HEK293 (cell line): ENCODE measurements at regions not wholly inside any gene's neighbourhood (a gene's known extent, or its start where the extent isn't known, plus 50 kb on each side); places are given as distances from the start of the nearest gene placed in this dataset.
A peak's percentile ranks its signal among the peaks of the same experiment; 100 is the strongest.

Experiments
- EGR2 ChIP-seq: fragments of 450-650 bp; formaldehyde crosslinking; IDR thresholded peaks from 2 replicates; pipeline ENCODE4 v1.5.1; 2016; ENCODE audit warnings: low read depth, missing biosample characterization, missing genetic modification characterization
- KLF1 ChIP-seq: fragments of 450-650 bp; formaldehyde crosslinking; IDR thresholded peaks from 2 replicates; pipeline ENCODE4 v1.5.1; 2016; ENCODE audit warnings: missing biosample characterization, missing genetic modification characterization
- KLF16 ChIP-seq: fragments of 450-650 bp; formaldehyde crosslinking; IDR thresholded peaks from 2 replicates; pipeline ENCODE4 v1.5.1; 2017; ENCODE audit warnings: missing biosample characterization, missing genetic modification characterization
- KLF9 ChIP-seq: fragments of 450-650 bp; formaldehyde crosslinking; IDR thresholded peaks from 2 replicates; pipeline ENCODE4 v1.5.1; 2016; ENCODE audit warnings: missing biosample characterization, missing genetic modification characterization, low read depth
- OSR2 ChIP-seq: fragments of 450-650 bp; formaldehyde crosslinking; IDR thresholded peaks from 2 replicates; pipeline ENCODE4 v1.5.1; 2016; ENCODE audit warnings: missing biosample characterization, missing genetic modification characterization
- PRDM4 ChIP-seq: fragments of 450-650 bp; formaldehyde crosslinking; IDR thresholded peaks from 2 replicates; pipeline ENCODE4 v1.5.1; 2017; ENCODE audit warnings: missing biosample characterization, missing genetic modification characterization
- PRDM6 ChIP-seq: fragments of 450-650 bp; formaldehyde crosslinking; IDR thresholded peaks from 2 replicates; pipeline ENCODE4 v1.5.1; 2017; ENCODE audit warnings: missing biosample characterization, missing genetic modification characterization
- REST ChIP-seq: fragments of 450-650 bp; formaldehyde crosslinking; IDR thresholded peaks from 2 replicates; pipeline ENCODE4 v1.5.1; 2016; ENCODE audit warnings: missing biosample characterization, missing genetic modification characterization
- SCRT1 ChIP-seq: fragments of 450-650 bp; formaldehyde crosslinking; IDR thresholded peaks from 2 replicates; pipeline ENCODE4 v1.5.1; 2016; ENCODE audit warnings: missing biosample characterization, missing genetic modification characterization, borderline replicate concordance
- SP3 ChIP-seq: fragments of 450-650 bp; formaldehyde crosslinking; IDR thresholded peaks from 2 replicates; pipeline ENCODE4 v1.5.1; 2016; ENCODE audit warnings: missing biosample characterization, missing genetic modification characterization
- SP7 ChIP-seq: fragments of 450-650 bp; formaldehyde crosslinking; IDR thresholded peaks from 2 replicates; pipeline ENCODE4 v1.5.1; 2016; ENCODE audit warnings: missing biosample characterization, missing genetic modification characterization
- TCF7L2 ChIP-seq: IDR thresholded peaks from 2 replicates; pipeline ENCODE4 v1.6.1; 2011; ENCODE audit warnings: low read depth, mild to moderate bottlenecking, inconsistent platforms, low read length, moderate library complexity, borderline replicate concordance
- ZBTB1 ChIP-seq: fragments of 450-650 bp; formaldehyde crosslinking; IDR thresholded peaks from 2 replicates; pipeline ENCODE4 v1.5.1; 2016; ENCODE audit warnings: missing biosample characterization, missing genetic modification characterization
- ZBTB8A ChIP-seq: fragments of 450-650 bp; formaldehyde crosslinking; IDR thresholded peaks from 2 replicates; pipeline ENCODE4 v1.5.1; 2016; ENCODE audit warnings: missing biosample characterization, missing genetic modification characterization
- ZFP37 ChIP-seq: fragments of 450-650 bp; formaldehyde crosslinking; IDR thresholded peaks from 2 replicates; pipeline ENCODE4 v1.5.1; 2016; ENCODE audit warnings: missing biosample characterization, missing genetic modification characterization
- ZFP41 ChIP-seq: fragments of 450-650 bp; formaldehyde crosslinking; IDR thresholded peaks from 2 replicates; pipeline ENCODE4 v1.5.1; 2016; ENCODE audit warnings: missing biosample characterization, missing genetic modification characterization, borderline replicate concordance
- ZFP69B ChIP-seq: fragments of 450-650 bp; formaldehyde crosslinking; IDR thresholded peaks from 2 replicates; pipeline ENCODE4 v1.5.1; 2016; ENCODE audit warnings: missing biosample characterization, missing genetic modification characterization
- ZNF132 ChIP-seq: fragments of 450-650 bp; formaldehyde crosslinking; IDR thresholded peaks from 2 replicates; pipeline ENCODE4 v1.5.1; 2017; ENCODE audit warnings: missing biosample characterization, missing genetic modification characterization, borderline replicate concordance
- ZNF133 ChIP-seq: fragments of 450-650 bp; formaldehyde crosslinking; IDR thresholded peaks from 2 replicates; pipeline ENCODE4 v1.5.1; 2016; ENCODE audit warnings: missing biosample characterization, missing genetic modification characterization
- ZNF140 ChIP-seq: fragments of 450-650 bp; formaldehyde crosslinking; IDR thresholded peaks from 2 replicates; pipeline ENCODE4 v1.5.1; 2016; ENCODE audit warnings: missing biosample characterization, missing genetic modification characterization
- ZNF157 ChIP-seq: fragments of 450-650 bp; formaldehyde crosslinking; IDR thresholded peaks from 2 replicates; pipeline ENCODE4 v1.5.1; 2016; ENCODE audit warnings: missing biosample characterization, missing genetic modification characterization
- ZNF280C ChIP-seq: fragments of 450-650 bp; formaldehyde crosslinking; IDR thresholded peaks from 2 replicates; pipeline ENCODE4 v1.5.1; 2016; ENCODE audit warnings: missing biosample characterization, missing genetic modification characterization
- ZNF302 ChIP-seq: fragments of 450-650 bp; formaldehyde crosslinking; IDR thresholded peaks from 2 replicates; pipeline ENCODE4 v1.5.1; 2016; ENCODE audit warnings: missing biosample characterization, missing genetic modification characterization, low read depth
- ZNF341 ChIP-seq: fragments of 450-650 bp; formaldehyde crosslinking; IDR thresholded peaks from 2 replicates; pipeline ENCODE4; 2016; ENCODE audit warnings: low read depth, missing biosample characterization, missing genetic modification characterization
- ZNF426 ChIP-seq: fragments of 450-650 bp; formaldehyde crosslinking; IDR thresholded peaks from 2 replicates; pipeline ENCODE4 v1.5.1; 2017; ENCODE audit warnings: missing biosample characterization, missing genetic modification characterization, mild to moderate bottlenecking, inconsistent platforms, moderate library complexity
- ZNF514 ChIP-seq: fragments of 450-650 bp; formaldehyde crosslinking; IDR thresholded peaks from 2 replicates; pipeline ENCODE4 v1.5.1; 2016; ENCODE audit warnings: missing biosample characterization, missing genetic modification characterization
- ZNF521 ChIP-seq: fragments of 450-650 bp; formaldehyde crosslinking; IDR thresholded peaks from 2 replicates; pipeline ENCODE4 v1.5.1; 2017; ENCODE audit warnings: missing biosample characterization, mild to moderate bottlenecking, missing genetic modification characterization
- ZNF548 ChIP-seq: fragments of 450-650 bp; formaldehyde crosslinking; IDR thresholded peaks from 2 replicates; pipeline ENCODE4 v1.5.1; 2016; ENCODE audit warnings: missing biosample characterization, missing genetic modification characterization
- ZNF549 ChIP-seq: fragments of 450-650 bp; IDR thresholded peaks from 2 replicates; pipeline ENCODE4 v1.5.1; 2018; ENCODE audit warnings: missing biosample characterization, missing genetic modification characterization, mild to moderate bottlenecking, inconsistent platforms, moderate library complexity
- ZNF600 ChIP-seq: fragments of 450-650 bp; formaldehyde crosslinking; IDR thresholded peaks from 2 replicates; pipeline ENCODE4 v1.5.1; 2016; ENCODE audit warnings: missing biosample characterization, missing genetic modification characterization
- ZNF658 ChIP-seq: fragments of 450-650 bp; formaldehyde crosslinking; IDR thresholded peaks from 2 replicates; pipeline ENCODE4; 2016; ENCODE audit warnings: missing biosample characterization, missing genetic modification characterization
- ZNF670 ChIP-seq: fragments of 450-650 bp; formaldehyde crosslinking; IDR thresholded peaks from 2 replicates; pipeline ENCODE4 v1.5.1; 2016; ENCODE audit warnings: missing biosample characterization, missing genetic modification characterization, low read depth
- ZNF677 ChIP-seq: fragments of 450-650 bp; IDR thresholded peaks from 2 replicates; pipeline ENCODE4 v1.5.0; 2018; ENCODE audit warnings: missing biosample characterization, mild to moderate bottlenecking, missing genetic modification characterization, moderate library complexity
- ZNF707 ChIP-seq: fragments of 450-650 bp; formaldehyde crosslinking; IDR thresholded peaks from 2 replicates; pipeline ENCODE4 v1.5.1; 2016; ENCODE audit warnings: missing biosample characterization, missing genetic modification characterization
- ZSCAN30 ChIP-seq: fragments of 450-650 bp; IDR thresholded peaks from 2 replicates; pipeline ENCODE4 v1.5.1; 2018; ENCODE audit warnings: missing biosample characterization, mild to moderate bottlenecking, missing genetic modification characterization, moderate library complexity

GRCh38 chr12:74015118-74015517, 522.5 kb upstream of the ATXN7L3B start (continued):
- TF ChIP-seq PRDM4 (no peak), TCF7L2 (no peak), ZBTB8A (tag by site-specific recombination) (peak; percentile 67), ZNF133 (tag by site-specific recombination) (no peak), ZNF302 (tag by site-specific recombination) (no peak), ZNF521 (no peak), ZNF140 (tag by site-specific recombination) (peak; percentile 83), ZNF132 (tag by site-specific recombination) (no peak), ZNF658 (tag by site-specific recombination) (no peak), ZNF600 (tag by site-specific recombination) (no peak), ZNF341 (tag by site-specific recombination) (no peak), ZNF549 (tag by site-specific recombination) (no peak), PRDM6 (tag by site-specific recombination) (no peak), ZBTB1 (tag by site-specific recombination) (no peak), EGR2 (tag by site-specific recombination) (no peak), ZSCAN30 (tag by site-specific recombination) (no peak), ZNF707 (tag by site-specific recombination) (no peak), ZNF677 (no peak), ZNF548 (tag by site-specific recombination) (no peak), ZNF157 (tag by site-specific recombination) (no peak), ZFP69B (tag by site-specific recombination) (no peak), SCRT1 (tag by site-specific recombination) (no peak), ZNF514 (no peak), ZFP37 (tag by site-specific recombination) (no peak), SP7 (no peak), ZFP41 (tag by site-specific recombination) (no peak), SP3 (tag by site-specific recombination) (no peak), ZNF426 (peak; percentile 92), KLF9 (tag by site-specific recombination) (no peak), OSR2 (tag by site-specific recombination) (no peak), ZNF670 (tag by site-specific recombination) (no peak), REST (peak; percentile 65), KLF16 (tag by site-specific recombination) (no peak), KLF1 (no peak), ZNF280C (tag by site-specific recombination) (no peak)
